ENCODE measurements at regions not wholly inside any gene's neighbourhood (a gene's known extent, or its start where the extent isn't known, plus 50 kb on each side); places are given as distances from the start of the nearest gene placed in this dataset.

GRCh38 chr7:88540012-88540411 lies 219.5 kb upstream of the ZNF804B start:
- no peaks in the 10 kb centered on the region for H3K9me3 ChIP-seq (ENCODE audit: low read length)
- ChIA-PET POLR2A (no interaction called here), CTCF (ENCODE audit: unreplicated experiment) (interaction anchor here (1.2 kb wide), 1 partner anchor 9 kb away, joined by 3 read pairs; no protein-coding TSS in a partner anchor)
- no peaks in the 10 kb centered on the region for H3K79me2 ChIP-seq (ENCODE audit: insufficient read depth, low read depth, low read length)
- H3K4me3 ChIP-seq (ENCODE audit: low read depth, low read length, poor library complexity, severe bottlenecking): no peak overlapping the region
- no peaks in the 10 kb centered on the region for H3K9me2 ChIP-seq (ENCODE audit: insufficient read depth, low read length)
- DNase-seq (ENCODE audit: low spot score): no peak
- BruUV-seq (replicated peaks): no TSS peak
- H3K4me2 ChIP-seq (ENCODE audit: low read length): no peak overlapping the region
- no peak overlapping the region for H3K27ac ChIP-seq (ENCODE audit: low read depth, low read length, poor library complexity, severe bottlenecking)
- intact Hi-C loops (cut with micrococcal nuclease; ENCODE audit: unreplicated experiment): no loop called here
- no peaks in the 10 kb centered on the region for H3K36me3 ChIP-seq (ENCODE audit: insufficient read depth, low read length)
- H3K4me1 ChIP-seq (ENCODE audit: insufficient read depth, low read length, poor library complexity, severe bottlenecking): no peaks in the 10 kb centered on the region
- H2AFZ ChIP-seq (ENCODE audit: low read length): no peak overlapping the region
- TF ChIP-seq CTCF (conservative IDR thresholded peaks at IDR 0.05; ENCODE audit: low read length) (no peak), EZH2phosphoT487 (IDR thresholded peaks at IDR 0.05; ENCODE audit: borderline replicate concordance, low read depth, low read length) (no peak)
- H4K20me1 ChIP-seq (ENCODE audit: insufficient read depth, low read length): no peaks in the 10 kb centered on the region

GRCh38 chr7:88539518-88539917 lies 220.0 kb upstream of the ZNF804B start:
- intact Hi-C loops (cut with micrococcal nuclease; ENCODE audit: unreplicated experiment): no loop called here
- no peaks in the 10 kb centered on the region for H3K36me3 ChIP-seq (ENCODE audit: insufficient read depth, low read length)
- POLR2A ChIA-PET: no interaction called here
- H3K4me2 ChIP-seq (ENCODE audit: low read length): no peak overlapping the region
- no peak for DNase-seq (ENCODE audit: low spot score)
- H2AFZ ChIP-seq (ENCODE audit: low read length): no peak overlapping the region
- CTCF ChIA-PET (ENCODE audit: unreplicated experiment): interaction anchor here (1.2 kb wide), 1 partner anchor 10 kb away, joined by 3 read pairs; no protein-coding TSS in a partner anchor
- no peaks in the 10 kb centered on the region for H3K79me2 ChIP-seq (ENCODE audit: insufficient read depth, low read depth, low read length)
- no peak overlapping the region for H3K4me3 ChIP-seq (ENCODE audit: low read depth, low read length, poor library complexity, severe bottlenecking)
- no peaks in the 10 kb centered on the region for H4K20me1 ChIP-seq (ENCODE audit: insufficient read depth, low read length)
- no peaks in the 10 kb centered on the region for H3K9me2 ChIP-seq (ENCODE audit: insufficient read depth, low read length)
- H3K27ac ChIP-seq (ENCODE audit: low read depth, low read length, poor library complexity, severe bottlenecking): no peak overlapping the region
- no peak for TF ChIP-seq EZH2phosphoT487 (IDR thresholded peaks at IDR 0.05; ENCODE audit: borderline replicate concordance, low read depth, low read length)
- no peak for TF ChIP-seq CTCF (conservative IDR thresholded peaks at IDR 0.05; ENCODE audit: low read length)
- H3K4me1 ChIP-seq (ENCODE audit: insufficient read depth, low read length, poor library complexity, severe bottlenecking): no peaks in the 10 kb centered on the region
- H3K9me3 ChIP-seq (ENCODE audit: low read length): no peaks in the 10 kb centered on the region
- BruUV-seq (replicated peaks): no TSS peak

GRCh38 chr7:88523645-88524044 lies 217.0 kb upstream of the STEAP4 start:
- POLR2A ChIA-PET: interaction anchor here (0.7 kb wide), 1 partner anchor 143 kb away, joined by 3 read pairs; no protein-coding TSS in a partner anchor
- TF ChIP-seq EZH2phosphoT487 (IDR thresholded peaks at IDR 0.05; ENCODE audit: borderline replicate concordance, low read depth, low read length) (no peak), CTCF (conservative IDR thresholded peaks at IDR 0.05; ENCODE audit: low read length) (no peak)
- no peaks in the 10 kb centered on the region for H3K9me3 ChIP-seq (ENCODE audit: low read length)

More at GRCh38 chr7:88523645-88524044, 217.0 kb upstream of the STEAP4 start:
- no TSS peak for BruUV-seq (replicated peaks)
- Histone ChIP-seq H3K27ac (ENCODE audit: low read depth, low read length, poor library complexity, severe bottlenecking) (no peak overlapping the region), H3K4me1 (ENCODE audit: insufficient read depth, low read length, poor library complexity, severe bottlenecking) (no peaks in the 10 kb centered on the region), H3K4me2 (ENCODE audit: low read length) (no peak overlapping the region), H3K79me2 (ENCODE audit: insufficient read depth, low read depth, low read length) (no peaks in the 10 kb centered on the region), H2AFZ (ENCODE audit: low read length) (no peak overlapping the region), H3K36me3 (ENCODE audit: insufficient read depth, low read length) (no peaks in the 10 kb centered on the region), H3K4me3 (ENCODE audit: low read depth, low read length, poor library complexity, severe bottlenecking) (no peak overlapping the region), H3K9me2 (ENCODE audit: insufficient read depth, low read length) (no peaks in the 10 kb centered on the region), H4K20me1 (ENCODE audit: insufficient read depth, low read length) (no peaks in the 10 kb centered on the region)
- CTCF ChIA-PET (ENCODE audit: unreplicated experiment): no interaction called here
- intact Hi-C loops (cut with micrococcal nuclease; ENCODE audit: unreplicated experiment): no loop called here
- no peak for DNase-seq (ENCODE audit: low spot score)

Data from OCI-LY7 (cell line).